ENCODE measurements at regions not wholly inside any gene's neighbourhood (a gene's known extent, or its start where the extent isn't known, plus 50 kb on each side); places are given as distances from the start of the nearest gene placed in this dataset.

DNA sequence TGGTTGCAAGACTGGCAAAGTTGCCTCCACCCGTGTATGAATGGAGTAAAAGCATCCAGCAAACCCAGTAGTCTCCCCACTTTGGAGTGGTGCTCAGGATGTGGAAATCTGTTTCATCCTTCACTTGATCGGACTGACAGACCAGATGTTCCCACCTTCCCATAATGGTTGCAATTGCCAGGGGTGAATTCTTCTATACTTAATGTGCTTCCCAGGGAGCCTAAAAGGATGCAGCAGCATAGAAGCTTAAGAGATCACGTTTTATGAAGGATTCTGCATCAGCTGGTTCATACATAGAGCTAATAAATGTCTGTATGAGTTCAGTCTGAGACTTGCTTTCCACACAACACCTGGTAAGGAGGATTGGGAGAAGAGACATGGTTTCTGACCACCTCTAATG, 198.8 kb upstream of the S1PR3 start:
- H3K9me3 ChIP-seq (ENCODE audit: control insufficient read depth, low read length, poor library complexity, severe bottlenecking) = no peaks in the 10 kb centered on the region
- H3K27me3 Mint-ChIP-seq = peaks cover 18% of the 10 kb centered on the region
- DNase-seq = no peak
- H3K27ac Mint-ChIP-seq = no peak overlapping the region
- ATAC-seq = no peak
- H3K36me3 Mint-ChIP-seq (ENCODE audit: low read depth) = no peaks in the 10 kb centered on the region
- H3K4me1 Mint-ChIP-seq = no peaks in the 10 kb centered on the region
- no peak overlapping the region for H3K4me3 Mint-ChIP-seq

DNA sequence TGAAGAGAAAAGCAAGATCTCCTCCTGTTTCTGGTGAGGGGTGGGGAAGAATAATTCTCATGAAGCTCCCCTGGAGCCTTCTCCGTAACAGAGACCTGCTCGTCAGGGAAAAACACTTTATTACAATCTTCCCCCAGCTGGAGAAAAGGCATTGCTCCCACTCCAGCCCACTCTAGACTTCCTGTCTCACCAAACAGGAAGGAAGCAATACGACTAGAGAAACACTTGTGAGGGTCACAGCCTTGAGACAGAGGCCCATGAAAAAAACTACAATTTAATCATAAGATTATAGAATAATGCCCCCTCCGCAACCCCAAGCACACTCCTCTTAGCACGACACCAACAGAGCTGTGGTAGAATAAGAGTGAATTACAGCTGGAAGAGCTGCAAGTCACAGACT, 197.2 kb upstream of the S1PR3 start:
- no peak overlapping the region for H3K27ac Mint-ChIP-seq
- H3K36me3 Mint-ChIP-seq (ENCODE audit: low read depth) = no peaks in the 10 kb centered on the region
- H3K27me3 Mint-ChIP-seq = peaks cover 5% of the 10 kb centered on the region
- no peaks in the 10 kb centered on the region for H3K4me1 Mint-ChIP-seq
- DNase-seq (no peak), ATAC-seq (no peak)
- H3K9me3 ChIP-seq (ENCODE audit: control insufficient read depth, low read length, poor library complexity, severe bottlenecking) = no peaks in the 10 kb centered on the region
- no peak overlapping the region for H3K4me3 Mint-ChIP-seq

DNA sequence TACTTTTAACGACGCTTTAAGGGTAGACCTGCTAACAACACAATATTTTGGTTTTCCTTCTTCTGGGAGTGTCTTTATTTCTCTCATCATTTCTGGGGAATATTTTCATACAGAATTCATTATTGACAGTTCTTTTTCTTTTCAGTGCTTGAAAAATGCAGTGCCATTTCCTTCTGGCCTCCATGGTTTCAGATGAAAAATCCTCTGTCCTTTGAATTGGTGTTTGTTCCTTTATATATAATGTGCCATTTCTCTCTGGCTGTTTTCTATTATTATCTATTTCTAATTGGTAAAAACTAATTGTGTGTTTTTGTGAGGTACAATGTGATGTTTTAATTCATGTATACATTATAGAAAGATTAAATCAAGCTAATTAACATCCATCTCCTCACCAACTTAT, 194.3 kb upstream of the S1PR3 start:
- H3K36me3 Mint-ChIP-seq (ENCODE audit: low read depth) = no peaks in the 10 kb centered on the region
- peaks cover 3% of the 10 kb centered on the region for H3K4me1 Mint-ChIP-seq
- H3K4me3 Mint-ChIP-seq = no peak overlapping the region
- peaks cover 21% of the 10 kb centered on the region for H3K27me3 Mint-ChIP-seq
- no peaks in the 10 kb centered on the region for H3K9me3 ChIP-seq (ENCODE audit: control insufficient read depth, low read length, poor library complexity, severe bottlenecking)
- no peak for DNase-seq
- no peak for ATAC-seq
- H3K27ac Mint-ChIP-seq = no peak overlapping the region

- no peak for ATAC-seq
- H3K27ac Mint-ChIP-seq = no peak overlapping the region
These were observed 192.8 kb upstream of the S1PR3 start for GRCh38 chr9:88798476-88798875.

GRCh38 chr9:88799541-88800328, 191.5 kb upstream of the S1PR3 start:
- H3K36me3 Mint-ChIP-seq (ENCODE audit: low read depth) = no peaks in the 10 kb centered on the region
- H3K4me3 Mint-ChIP-seq = peak overlapping the region; percentile 45
- peaks cover 3% of the 10 kb centered on the region for H3K4me1 Mint-ChIP-seq
- DNase-seq = no peak
- H3K9me3 ChIP-seq (ENCODE audit: control insufficient read depth, low read length, poor library complexity, severe bottlenecking) = no peaks in the 10 kb centered on the region
- H3K27ac Mint-ChIP-seq = no peak overlapping the region
- ATAC-seq = no peak
- peaks cover 38% of the 10 kb centered on the region for H3K27me3 Mint-ChIP-seq

More at GRCh38 chr9:88798476-88798875, 192.8 kb upstream of the S1PR3 start:
- no peaks in the 10 kb centered on the region for H3K9me3 ChIP-seq (ENCODE audit: control insufficient read depth, low read length, poor library complexity, severe bottlenecking)
- Mint-ChIP-seq H3K36me3 (ENCODE audit: low read depth) (no peaks in the 10 kb centered on the region), H3K4me3 (no peak overlapping the region), H3K27me3 (peaks cover 27% of the 10 kb centered on the region), H3K4me1 (peaks cover 3% of the 10 kb centered on the region)
- DNase-seq = no peak

- H3K4me1 Mint-ChIP-seq = peaks cover 3% of the 10 kb centered on the region
- no peaks in the 10 kb centered on the region for H3K36me3 Mint-ChIP-seq (ENCODE audit: low read depth)
- no peak for ATAC-seq
- H3K4me3 Mint-ChIP-seq = peak overlapping the region; percentile 45
- no peak for DNase-seq
- peaks cover 38% of the 10 kb centered on the region for H3K27me3 Mint-ChIP-seq
- no peak overlapping the region for H3K27ac Mint-ChIP-seq
- H3K9me3 ChIP-seq (ENCODE audit: control insufficient read depth, low read length, poor library complexity, severe bottlenecking) = no peaks in the 10 kb centered on the region
These were observed 191.0 kb upstream of the S1PR3 start for GRCh38 chr9:88800329-88800682.

DNA sequence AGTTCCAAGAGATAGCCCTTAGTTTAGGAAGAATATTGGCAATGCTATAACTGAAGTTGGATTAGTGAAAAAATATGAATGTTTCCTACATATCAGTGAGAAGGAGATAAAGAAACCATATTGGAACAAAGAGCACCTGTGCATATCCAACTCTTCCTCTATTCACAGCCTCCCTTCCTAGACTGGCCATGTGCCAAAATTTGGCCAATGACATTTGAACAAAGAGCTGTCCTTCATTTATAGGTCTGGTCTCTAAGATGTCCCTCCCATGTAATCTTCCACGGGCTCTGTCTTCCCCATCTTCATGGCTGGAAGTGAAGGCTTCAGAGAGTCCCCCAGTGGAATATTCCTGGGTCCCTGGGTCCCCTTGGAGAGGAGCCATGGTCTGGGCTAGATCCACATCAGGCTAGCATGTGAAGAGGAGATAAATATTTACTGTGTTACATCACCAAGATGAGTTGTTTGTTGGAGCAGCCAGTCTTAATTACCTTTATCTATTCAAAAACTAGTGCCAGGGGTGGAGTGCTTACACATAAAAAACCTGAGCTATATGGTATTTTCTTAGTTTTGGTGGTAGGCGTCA, 190.0 kb upstream of the S1PR3 start:
- Mint-ChIP-seq H3K36me3 (ENCODE audit: low read depth) (no peaks in the 10 kb centered on the region), H3K27me3 (peaks cover 40% of the 10 kb centered on the region), H3K27ac (no peak overlapping the region), H3K4me1 (peaks cover 3% of the 10 kb centered on the region), H3K4me3 (no peak overlapping the region)
- ATAC-seq = no peak
- no peak for DNase-seq
- no peaks in the 10 kb centered on the region for H3K9me3 ChIP-seq (ENCODE audit: control insufficient read depth, low read length, poor library complexity, severe bottlenecking)

DNA sequence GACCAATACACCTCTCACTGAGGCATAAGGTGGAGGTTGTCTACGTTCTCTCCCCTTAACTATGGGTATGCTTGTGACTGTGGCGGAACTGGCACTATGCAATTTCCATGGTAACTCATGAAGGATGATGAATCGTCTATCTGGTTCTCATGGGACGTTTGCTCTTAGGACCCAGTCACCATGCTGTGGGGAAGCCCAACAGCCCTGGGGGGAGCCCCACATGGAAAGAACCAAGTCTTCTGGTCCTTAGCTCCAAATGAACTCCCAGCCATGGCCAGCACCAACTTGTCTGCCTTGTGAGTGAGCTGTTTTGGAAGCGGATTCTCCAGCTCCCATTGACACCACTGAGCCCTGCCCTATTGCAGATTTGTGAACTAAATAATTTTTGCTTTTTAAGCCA, 188.7 kb upstream of the S1PR3 start:
- no peak for DNase-seq
- no peaks in the 10 kb centered on the region for H3K9me3 ChIP-seq (ENCODE audit: control insufficient read depth, low read length, poor library complexity, severe bottlenecking)
- H3K36me3 Mint-ChIP-seq (ENCODE audit: low read depth) = peaks cover 2% of the 10 kb centered on the region
- H3K4me3 Mint-ChIP-seq = no peak overlapping the region
- H3K27ac Mint-ChIP-seq = no peak overlapping the region
- peaks cover 3% of the 10 kb centered on the region for H3K4me1 Mint-ChIP-seq
- no peak for ATAC-seq
- peaks cover 50% of the 10 kb centered on the region for H3K27me3 Mint-ChIP-seq

DNA sequence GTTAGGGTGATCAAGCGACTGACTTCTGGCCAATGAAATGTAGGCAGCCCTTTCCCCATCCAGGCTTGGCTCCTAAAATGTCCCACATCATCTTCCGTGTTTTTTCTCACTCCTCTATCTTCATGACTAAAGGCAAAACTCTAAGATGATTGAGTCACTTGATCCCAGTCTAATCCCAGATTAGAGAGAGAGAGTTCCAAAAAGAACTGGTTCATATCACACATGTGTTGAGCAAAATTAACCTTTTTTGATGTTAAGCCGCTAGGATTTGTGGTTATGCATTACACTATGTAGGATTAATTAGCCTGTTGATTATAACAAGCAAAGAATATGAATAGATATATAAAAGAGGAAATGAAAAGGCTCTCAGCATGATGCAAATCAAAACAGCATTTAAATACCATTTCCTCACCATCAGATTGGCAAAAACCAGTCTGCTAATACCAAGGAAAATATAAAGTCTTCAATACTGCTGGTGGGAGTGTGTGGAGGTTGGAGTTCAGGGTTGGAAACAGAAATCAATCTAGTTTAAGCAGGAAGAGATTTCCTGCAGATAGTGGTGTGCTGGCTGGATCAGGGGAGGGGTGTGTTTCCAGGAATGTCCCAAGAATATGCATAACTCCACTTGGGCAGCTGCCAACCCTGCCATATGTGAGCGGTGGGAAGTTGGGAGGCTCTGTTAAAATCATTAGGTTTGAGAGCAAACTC, 187.6 kb upstream of the S1PR3 start:
- Mint-ChIP-seq H3K36me3 (ENCODE audit: low read depth) (peaks cover 2% of the 10 kb centered on the region), H3K4me1 (peaks cover 3% of the 10 kb centered on the region), H3K4me3 (no peak overlapping the region), H3K27ac (no peak overlapping the region), H3K27me3 (peaks cover 50% of the 10 kb centered on the region)
- no peak for DNase-seq
- no peaks in the 10 kb centered on the region for H3K9me3 ChIP-seq (ENCODE audit: control insufficient read depth, low read length, poor library complexity, severe bottlenecking)
- ATAC-seq = no peak

DNA sequence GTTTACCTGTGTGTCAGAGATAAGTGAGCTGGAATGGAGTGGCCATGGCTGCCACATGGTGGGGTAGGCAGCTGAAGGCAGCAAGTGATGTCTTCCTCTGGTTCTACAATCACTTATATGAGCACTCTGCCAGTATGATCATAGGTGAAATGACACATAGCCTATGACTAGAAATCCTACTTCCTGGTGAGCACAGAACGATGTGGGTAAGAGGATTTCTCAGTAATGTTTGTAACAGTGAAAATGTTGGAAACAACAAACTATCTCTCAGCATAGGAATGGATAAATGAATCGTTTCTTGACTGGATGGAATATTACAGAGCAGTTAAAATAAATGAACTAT, 187.0 kb upstream of the S1PR3 start:
- DNase-seq (no peak), ATAC-seq (no peak)
- no peak overlapping the region for H3K4me3 Mint-ChIP-seq
- H3K27ac Mint-ChIP-seq = no peak overlapping the region
- H3K9me3 ChIP-seq (ENCODE audit: control insufficient read depth, low read length, poor library complexity, severe bottlenecking) = no peaks in the 10 kb centered on the region
- peaks cover 2% of the 10 kb centered on the region for H3K36me3 Mint-ChIP-seq (ENCODE audit: low read depth)
- H3K27me3 Mint-ChIP-seq = peaks cover 50% of the 10 kb centered on the region
- peaks cover 3% of the 10 kb centered on the region for H3K4me1 Mint-ChIP-seq

DNA sequence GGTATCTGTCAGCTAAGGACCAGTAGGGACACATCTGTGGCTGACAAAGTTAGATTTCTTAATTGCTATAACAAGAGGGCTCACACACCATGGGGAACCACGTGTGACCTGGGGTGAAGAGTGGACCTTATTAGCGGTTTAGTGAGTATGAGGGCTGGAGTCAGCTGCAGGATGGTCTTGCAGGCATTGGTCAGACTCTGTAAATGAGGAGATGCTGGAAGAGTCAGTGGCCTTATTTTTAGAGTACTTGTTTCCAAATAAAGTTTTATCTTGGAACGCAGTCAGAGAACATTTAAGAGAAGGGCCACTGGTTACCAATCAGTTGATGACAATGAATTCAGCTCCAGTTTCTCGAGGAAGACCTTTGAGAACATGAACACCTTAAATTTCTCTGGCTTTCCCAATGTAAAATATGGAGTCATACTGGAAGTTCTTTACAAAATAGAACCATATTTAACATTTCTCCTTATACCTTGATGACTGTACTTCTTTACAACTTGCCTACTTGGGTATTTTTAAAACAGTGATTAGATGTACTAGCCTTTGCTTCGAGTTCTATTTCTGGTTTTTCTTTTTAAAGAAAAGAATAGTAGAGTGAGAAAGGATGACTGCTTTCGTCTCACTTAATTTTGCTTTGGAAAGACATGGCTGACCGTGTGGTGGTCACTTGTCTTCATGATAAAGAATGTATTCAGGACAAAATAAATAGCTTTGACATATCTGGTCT, 185.9 kb upstream of the S1PR3 start:
- Mint-ChIP-seq H3K27ac (no peak overlapping the region), H3K4me3 (no peak overlapping the region), H3K36me3 (ENCODE audit: low read depth) (peaks cover 2% of the 10 kb centered on the region), H3K27me3 (peaks cover 50% of the 10 kb centered on the region), H3K4me1 (peaks cover under 1% of the 10 kb centered on the region)
- DNase-seq = no peak
- no peaks in the 10 kb centered on the region for H3K9me3 ChIP-seq (ENCODE audit: control insufficient read depth, low read length, poor library complexity, severe bottlenecking)
- no peak for ATAC-seq

GRCh38 chr9:88807426-88807825, 183.8 kb upstream of the S1PR3 start:
- H3K9me3 ChIP-seq (ENCODE audit: control insufficient read depth, low read length, poor library complexity, severe bottlenecking) = no peaks in the 10 kb centered on the region
- no peak overlapping the region for H3K4me3 Mint-ChIP-seq
- no peak overlapping the region for H3K27ac Mint-ChIP-seq
- ATAC-seq (no peak), DNase-seq (no peak)
- no peaks in the 10 kb centered on the region for H3K4me1 Mint-ChIP-seq
- peaks cover 47% of the 10 kb centered on the region for H3K27me3 Mint-ChIP-seq
- peaks cover 2% of the 10 kb centered on the region for H3K36me3 Mint-ChIP-seq (ENCODE audit: low read depth)

DNA sequence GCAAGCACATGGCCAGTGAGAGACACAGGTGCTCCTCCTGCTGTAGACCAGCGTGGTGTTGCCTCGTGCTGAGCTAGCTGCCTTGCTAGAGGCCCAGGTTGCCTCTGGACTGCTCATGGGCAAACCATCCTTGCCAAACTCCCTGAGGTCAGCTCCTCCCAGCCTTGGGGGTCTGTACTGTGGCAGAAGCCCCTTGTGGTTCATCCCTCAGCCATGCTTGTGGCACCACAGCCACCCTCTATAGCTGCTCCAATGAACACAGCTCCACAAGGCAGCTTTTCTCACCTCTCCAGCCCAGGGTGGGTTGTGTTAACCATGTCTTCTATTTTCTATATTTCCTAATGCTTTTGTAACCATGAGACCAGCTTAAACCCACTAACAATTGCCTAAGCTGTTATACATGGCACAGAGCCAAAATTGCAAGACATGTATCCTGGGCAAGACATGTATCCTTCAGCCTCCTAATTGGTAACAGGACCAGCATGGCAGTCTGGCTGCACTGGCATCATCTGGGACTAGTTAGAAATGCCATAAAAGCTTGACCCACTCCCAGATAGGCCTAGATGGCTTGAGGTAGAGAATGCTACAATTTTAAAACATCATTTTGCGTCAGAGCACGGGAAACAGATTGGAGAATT, 183.1 kb upstream of the S1PR3 start:
- ATAC-seq (no peak), DNase-seq (no peak)
- Mint-ChIP-seq H3K36me3 (ENCODE audit: low read depth) (peaks cover 2% of the 10 kb centered on the region), H3K27me3 (peaks cover 49% of the 10 kb centered on the region), H3K27ac (no peak overlapping the region), H3K4me3 (no peak overlapping the region), H3K4me1 (no peaks in the 10 kb centered on the region)
- H3K9me3 ChIP-seq (ENCODE audit: control insufficient read depth, low read length, poor library complexity, severe bottlenecking) = no peaks in the 10 kb centered on the region
